ENCODE measurements at regions not wholly inside any gene's neighbourhood (a gene's known extent, or its start where the extent isn't known, plus 50 kb on each side); places are given as distances from the start of the nearest gene placed in this dataset.

GRCh38 chr5:8580298-8580697 lies 711.4 kb downstream of the MTRR start:
- DNase-seq = no peak

DNA sequence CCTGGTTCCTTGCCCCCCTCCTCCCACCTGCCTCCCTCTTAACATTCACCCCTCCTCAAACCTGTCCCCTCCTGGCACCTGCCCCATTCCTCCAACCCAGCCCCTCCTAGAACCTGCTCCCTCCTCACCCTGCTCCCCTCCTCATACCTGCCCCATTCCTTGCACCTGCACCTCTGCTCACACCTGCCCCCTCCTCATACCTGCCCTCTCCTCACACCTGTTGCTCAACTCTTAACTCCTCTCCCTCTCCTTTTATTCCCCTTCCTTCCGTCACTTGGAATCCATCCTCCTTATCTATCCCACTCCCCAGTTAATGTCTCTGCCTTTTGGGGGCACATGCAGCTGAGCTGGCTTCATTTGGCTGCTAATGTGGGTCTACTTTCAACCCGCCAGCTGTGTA lies 712.1 kb downstream of the MTRR start:
- DNase-seq = no peak

DNA sequence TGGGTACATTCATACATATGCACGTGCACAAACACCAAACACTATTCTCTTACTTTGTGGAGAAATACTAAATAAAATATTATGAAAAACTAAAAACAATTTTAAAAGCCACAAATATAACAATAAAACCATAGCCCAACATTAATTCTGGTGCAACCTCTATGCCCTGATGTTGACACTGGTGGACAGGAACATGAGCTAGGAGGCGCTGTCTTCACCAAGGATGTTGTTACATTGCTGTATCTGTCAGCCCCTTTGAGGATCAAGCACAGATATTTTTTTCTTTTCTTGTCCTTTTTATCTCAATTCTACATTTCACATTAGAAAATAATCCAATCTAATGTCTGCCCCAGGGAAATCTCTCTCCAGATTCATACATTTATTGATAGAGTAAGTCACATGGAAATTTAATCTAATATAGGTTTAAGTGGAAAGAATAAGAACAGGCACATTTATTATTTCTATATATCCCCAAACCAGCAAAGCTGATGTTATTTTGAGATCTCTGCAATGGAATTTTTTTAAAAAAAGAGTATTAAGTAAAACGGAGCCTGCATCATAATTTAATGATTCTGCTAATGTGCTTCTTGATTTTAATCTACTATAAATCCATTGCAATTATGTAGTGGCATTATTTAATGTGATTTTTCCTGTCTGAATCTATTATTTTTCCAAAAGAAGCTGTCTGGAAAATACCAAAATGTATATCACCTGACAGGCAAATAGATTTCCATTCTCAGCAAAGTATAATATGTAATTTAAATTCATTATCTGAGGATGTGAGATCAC lies 716.5 kb downstream of the MTRR start:
- DNase-seq = no peak

GRCh38 chr5:8590959-8591358 lies 722.0 kb downstream of the MTRR start:
- no peak for DNase-seq

DNA sequence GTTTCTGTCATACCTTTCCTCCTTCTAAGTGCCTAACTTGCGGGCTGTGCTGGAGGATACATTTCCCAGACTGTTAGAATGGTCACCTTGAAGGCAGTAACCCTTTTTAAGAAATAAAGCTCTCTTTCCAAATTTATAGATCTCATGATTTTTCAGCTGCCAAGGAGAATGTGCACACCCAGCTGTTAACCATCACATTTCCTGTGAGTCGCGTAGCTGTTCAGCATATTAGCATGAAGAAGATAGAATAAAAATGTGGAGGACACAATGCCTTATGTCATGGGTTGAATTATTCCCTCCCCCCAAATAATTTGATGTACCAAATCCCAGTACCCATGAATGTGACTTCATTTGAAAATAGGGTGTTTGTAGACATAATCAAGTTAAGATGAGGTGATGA lies 729.4 kb downstream of the MTRR start:
- DNase-seq = no peak

DNA sequence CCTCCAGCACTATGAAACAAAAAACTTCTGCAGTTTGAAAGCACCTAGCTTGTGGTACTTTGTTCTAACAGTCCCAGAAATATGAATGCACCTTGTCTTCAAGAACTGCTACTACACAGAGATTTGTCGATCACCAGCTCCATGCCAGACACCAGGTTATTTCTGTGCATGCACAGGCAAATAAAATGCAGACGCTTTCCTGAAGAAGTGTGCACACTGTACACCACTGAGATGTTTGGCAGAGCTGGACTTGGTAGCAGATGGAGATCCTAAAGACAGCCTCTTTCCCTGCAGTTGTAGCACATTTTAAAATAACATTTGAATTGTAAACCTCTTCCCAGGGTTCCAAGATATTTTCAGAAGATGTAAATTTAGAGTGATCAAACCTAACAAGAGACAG lies 730.0 kb downstream of the MTRR start:
- DNase-seq = no peak

GRCh38 chr5:8600843-8601242 lies 731.9 kb downstream of the MTRR start:
- no peak for DNase-seq

DNA sequence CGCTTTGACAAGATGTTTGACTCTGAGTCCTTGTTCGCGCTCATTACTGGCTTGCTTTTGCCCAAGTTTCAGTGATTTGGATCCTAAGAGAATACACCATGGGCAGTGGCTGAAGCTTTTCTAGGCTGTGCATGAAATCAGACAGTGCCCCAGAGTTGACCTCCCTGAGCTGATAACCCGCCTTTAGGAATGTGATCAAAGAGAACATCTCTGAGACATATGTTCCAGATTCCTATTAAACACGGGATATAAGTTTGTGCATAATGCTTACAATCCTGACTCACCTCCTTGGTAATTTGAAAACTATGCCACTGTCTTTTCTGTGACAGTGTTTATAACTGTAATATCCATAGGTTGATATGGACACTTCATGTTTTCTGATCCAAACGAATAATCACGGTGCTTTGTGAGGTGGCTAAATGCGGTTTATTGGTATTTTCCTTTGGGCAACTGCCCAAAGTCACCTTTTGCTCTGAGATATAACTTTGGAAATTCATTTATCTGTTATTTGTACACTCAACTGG lies 732.9 kb downstream of the MTRR start:
- no peak for DNase-seq

DNA sequence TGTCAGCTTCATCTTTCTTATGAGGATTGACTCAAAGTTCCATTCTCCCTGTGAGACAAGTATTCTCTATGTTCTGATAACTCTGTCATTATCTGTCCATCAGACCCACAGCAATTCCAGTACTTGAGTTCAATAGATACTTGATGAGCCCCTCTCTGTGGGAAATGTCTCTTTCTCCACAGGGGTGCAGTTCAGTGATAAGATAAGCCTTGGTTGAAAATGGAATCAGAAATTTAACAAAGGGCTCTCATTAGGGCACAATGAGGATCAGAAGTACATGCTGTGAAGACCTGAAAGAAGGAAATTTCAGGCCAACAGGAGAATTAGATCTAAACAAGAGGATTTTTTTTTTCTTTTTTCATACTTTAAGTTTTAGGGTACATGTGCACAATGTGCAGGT lies 737.3 kb downstream of the MTRR start:
- no peak for DNase-seq

DNA sequence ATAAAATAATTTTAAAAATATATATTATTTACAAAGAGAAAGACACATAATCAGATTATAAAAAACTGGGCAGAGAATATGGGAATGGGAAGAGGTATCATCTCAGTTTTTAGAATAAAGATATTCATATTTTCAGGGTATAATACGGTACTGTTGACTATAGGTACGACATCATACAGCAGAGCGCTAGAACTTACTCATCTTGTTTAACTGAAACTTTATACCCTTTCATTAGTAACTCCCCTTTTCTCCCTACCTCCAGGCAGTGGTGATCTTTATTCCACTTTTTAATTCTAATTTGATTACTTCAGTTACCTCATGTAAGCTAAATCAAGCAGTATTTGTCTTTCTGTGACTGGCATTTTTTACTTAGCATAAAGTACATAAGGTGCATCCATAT lies 742.1 kb downstream of the MTRR start:
- no peak for DNase-seq

GRCh38 chr5:8613078-8613685 lies 744.2 kb downstream of the MTRR start:
- no peak for DNase-seq

DNA sequence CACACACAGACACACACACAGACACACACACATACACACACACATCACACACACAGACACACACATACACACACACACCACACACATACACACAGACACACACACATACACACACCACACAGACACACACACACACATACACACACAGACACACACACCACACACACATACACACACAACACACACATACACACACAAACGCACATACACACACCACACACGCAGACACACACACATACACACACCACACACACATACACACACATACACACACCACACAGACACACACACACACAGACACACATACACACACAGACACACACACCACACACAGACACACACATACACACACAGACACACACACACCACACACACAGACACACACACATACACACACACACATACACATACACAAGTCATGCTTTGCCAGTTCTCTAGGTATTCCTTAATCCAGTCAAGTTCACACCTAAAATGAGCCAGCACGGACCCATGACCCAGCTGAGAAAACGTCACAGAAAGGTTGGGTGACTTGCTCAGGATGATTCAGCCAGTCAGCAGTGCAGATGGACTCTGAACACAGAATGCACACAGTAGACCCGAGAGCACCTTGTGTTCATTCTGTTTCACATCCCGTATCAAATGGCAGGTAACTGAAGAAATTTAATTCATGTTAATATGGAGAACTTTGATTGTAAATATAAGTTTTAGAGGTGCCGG lies 746.4 kb downstream of the MTRR start:
- no peak for DNase-seq

GRCh38 chr5:8628521-8628920 lies 759.6 kb downstream of the MTRR start:
- DNase-seq = peak; percentile 44

GRCh38 chr5:8633259-8633658 lies 764.3 kb downstream of the MTRR start:
- no peak for DNase-seq

GRCh38 chr5:8633696-8634095 lies 764.7 kb downstream of the MTRR start:
- DNase-seq = no peak

- DNase-seq = no peak
These were observed 765.3 kb downstream of the MTRR start for GRCh38 chr5:8634219-8634618.

DNA sequence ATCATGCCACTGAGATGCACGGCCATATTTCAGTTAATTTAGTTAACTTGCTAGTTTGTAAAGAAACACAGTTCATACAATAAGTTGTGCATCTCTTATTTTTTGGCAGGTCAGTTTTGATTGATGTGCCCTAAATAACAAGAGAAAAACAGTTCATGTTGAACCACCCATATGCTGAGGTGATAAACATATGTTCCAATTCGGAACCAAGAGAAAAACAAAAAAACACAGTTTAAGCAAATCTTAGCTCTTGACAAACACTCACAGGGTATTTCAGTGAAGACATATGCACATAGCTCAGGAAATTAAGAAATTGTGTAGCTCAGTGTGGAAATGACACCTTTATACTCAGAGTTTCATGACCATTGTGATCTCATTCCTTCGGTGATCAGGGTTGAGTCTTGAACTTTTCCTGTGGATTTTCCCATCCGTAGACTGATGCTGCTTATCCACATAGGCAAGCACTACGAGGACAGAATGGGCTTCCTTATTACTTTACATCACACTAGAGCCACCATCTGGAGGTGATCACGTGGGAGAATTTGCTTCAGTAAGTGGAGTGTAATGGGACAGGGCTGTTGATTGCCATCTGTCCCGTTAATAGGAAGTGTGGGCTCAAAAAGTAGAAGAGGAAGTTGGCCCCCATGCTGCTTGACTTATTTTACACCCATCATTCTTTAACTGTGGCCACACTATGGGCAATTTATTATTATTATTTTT lies 773.0 kb downstream of the MTRR start:
- no peak for DNase-seq

GRCh38 chr5:8644377-8644776 lies 775.4 kb downstream of the MTRR start:
- DNase-seq = no peak

- DNase-seq = no peak
These were observed 778.2 kb downstream of the MTRR start for GRCh38 chr5:8647111-8647510.

DNA sequence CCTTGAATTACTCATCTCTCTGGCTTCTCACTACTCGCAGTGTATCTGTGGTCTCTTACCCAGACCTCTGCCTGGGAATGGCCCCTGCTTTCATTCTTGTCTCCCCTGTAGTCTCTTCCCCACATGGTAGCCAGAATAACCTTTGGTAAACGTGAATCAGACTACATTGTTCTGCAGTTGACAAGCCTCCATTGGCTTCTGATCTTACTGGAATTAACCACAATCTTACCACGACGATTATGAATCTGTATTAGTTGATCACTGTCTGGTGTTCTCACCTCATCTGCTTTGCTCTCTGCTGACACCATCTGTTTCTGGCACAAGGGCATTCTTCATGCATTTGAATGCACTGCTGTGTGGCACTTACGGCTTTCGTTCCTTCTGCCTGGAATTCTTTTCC lies 781.2 kb downstream of the MTRR start:
- no peak for DNase-seq

DNA sequence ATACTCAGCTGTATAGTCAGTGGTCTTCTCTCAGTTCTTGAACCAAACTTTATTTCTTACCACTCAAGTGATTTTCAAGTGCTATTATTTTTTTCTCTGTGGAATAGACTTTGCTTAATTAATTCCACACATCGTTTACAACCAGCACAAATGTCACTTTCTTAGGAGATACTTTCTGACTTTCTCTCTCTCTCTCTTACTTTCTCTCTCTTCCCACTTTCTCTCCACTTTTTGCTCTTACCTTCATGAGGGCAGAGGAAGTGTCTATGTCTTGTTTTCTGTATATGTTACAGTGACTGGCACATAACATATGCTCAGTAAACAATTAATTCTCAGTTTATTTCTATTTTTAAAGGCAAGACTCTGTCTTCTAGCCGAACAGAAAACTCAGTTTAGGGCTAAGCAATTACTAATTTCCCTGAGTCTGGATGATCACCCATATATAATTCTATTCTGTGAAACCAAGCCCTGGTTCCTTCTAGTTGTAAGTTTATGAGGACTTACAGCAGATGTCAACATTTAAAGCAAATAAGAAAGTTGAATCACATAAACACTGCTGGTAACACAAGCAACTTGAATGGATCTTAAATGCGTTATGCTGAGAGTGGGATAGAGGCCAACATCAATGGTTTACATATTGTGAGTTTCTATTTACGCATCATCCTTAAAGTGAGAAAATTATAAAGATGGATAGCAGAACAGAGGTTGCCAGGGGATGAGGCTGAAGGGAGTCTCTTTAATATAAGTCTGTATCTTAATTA lies 791.4 kb downstream of the MTRR start:
- DNase-seq = no peak

DNA sequence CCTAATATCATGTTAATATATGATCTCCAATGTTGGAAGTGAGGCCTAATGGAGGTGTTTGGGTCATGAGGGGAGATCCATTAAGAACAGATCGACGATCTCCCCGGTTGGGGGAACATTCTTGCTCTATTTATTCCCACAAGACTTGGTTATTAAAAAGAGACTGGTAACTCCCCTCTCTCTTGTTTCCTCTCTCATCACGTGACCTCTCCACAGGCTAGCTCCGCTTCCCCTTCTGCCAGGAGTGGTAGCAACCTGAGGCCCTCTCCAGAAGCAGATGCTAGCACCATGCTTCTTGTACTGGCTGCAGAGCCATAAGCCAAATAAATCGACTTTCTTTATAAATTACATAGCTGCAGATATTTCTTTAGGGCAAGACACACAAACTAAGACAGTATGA lies 794.4 kb downstream of the MTRR start:
- no peak for DNase-seq

DNA sequence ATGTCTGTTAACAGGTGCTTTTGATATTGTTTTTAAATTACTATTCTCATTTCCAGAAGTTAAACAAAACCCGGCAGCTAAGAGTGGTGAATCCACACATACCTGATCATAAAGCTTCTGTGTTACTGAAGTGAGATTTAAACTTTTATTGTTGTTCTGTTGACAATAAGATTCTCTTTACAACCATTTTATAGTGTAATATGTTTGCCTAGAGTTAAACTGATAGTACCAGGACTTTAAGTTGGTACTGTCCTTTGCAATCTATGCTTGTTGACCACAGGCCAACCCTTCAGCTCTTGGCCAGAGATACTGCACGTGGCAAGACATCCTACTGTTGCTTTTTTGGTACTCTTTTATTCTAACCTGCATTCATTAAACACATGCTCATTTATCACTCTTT lies 806.2 kb downstream of the MTRR start:
- no peak for DNase-seq

Measured in DMS79 (cell line).